K562 (cell line): ENCODE measurements at regions not wholly inside any gene's neighbourhood (a gene's known extent, or its start where the extent isn't known, plus 50 kb on each side); places are given as distances from the start of the nearest gene placed in this dataset.

ENCODE experiments used
- CTCF ChIP-seq, 3 experiments: IDR thresholded peaks in 2 of 3; conservative IDR thresholded peaks in 1 of 3; 2 replicates each; pipeline ENCODE4 v1.5.1; 2011 to 2012; ENCODE audit warnings: low read length in 3 of 3, mild to moderate bottlenecking in 3 of 3, control low read depth in 2 of 3, improper control_type of control experiment in 1 of 3, inconsistent platforms in 1 of 3, low read depth in 1 of 3, mixed read lengths in 1 of 3, moderate library complexity in 1 of 3; ENCODE audit not compliant: insufficient read depth in 2 of 3
- TF ChIP-seq, protein P1 (sequence below): fragments of 150-350 bp; conservative IDR thresholded peaks from 2 replicates; pipeline ENCODE4 v1.6.1; 2014; ENCODE audit warnings: low read length

GRCh38 chr3:132167870-132168269 is 133.1 kb upstream of the CPNE4 start:
- TF ChIP-seq, protein P1, sequence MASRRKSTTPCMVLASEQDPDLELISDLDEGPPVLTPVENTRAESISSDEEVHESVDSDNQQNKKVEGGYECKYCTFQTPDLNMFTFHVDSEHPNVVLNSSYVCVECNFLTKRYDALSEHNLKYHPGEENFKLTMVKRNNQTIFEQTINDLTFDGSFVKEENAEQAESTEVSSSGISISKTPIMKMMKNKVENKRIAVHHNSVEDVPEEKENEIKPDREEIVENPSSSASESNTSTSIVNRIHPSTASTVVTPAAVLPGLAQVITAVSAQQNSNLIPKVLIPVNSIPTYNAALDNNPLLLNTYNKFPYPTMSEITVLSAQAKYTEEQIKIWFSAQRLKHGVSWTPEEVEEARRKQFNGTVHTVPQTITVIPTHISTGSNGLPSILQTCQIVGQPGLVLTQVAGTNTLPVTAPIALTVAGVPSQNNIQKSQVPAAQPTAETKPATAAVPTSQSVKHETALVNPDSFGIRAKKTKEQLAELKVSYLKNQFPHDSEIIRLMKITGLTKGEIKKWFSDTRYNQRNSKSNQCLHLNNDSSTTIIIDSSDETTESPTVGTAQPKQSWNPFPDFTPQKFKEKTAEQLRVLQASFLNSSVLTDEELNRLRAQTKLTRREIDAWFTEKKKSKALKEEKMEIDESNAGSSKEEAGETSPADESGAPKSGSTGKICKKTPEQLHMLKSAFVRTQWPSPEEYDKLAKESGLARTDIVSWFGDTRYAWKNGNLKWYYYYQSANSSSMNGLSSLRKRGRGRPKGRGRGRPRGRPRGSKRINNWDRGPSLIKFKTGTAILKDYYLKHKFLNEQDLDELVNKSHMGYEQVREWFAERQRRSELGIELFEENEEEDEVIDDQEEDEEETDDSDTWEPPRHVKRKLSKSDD: no peak
- no peak for TF ChIP-seq CTCF (IDR thresholded peaks at IDR 0.05 in 2 of 3, conservative IDR thresholded peaks at IDR 0.05 in 1 of 3; ENCODE audit: insufficient read depth in 2 of 3, low read depth in 1 of 3, low read length in 3 of 3)
